Heart right ventricle (tissue), 16 donors: ENCODE measurements at regions not wholly inside any gene's neighbourhood (a gene's known extent, or its start where the extent isn't known, plus 50 kb on each side); places are given as distances from the start of the nearest gene placed in this dataset.

Source experiments
- ATAC-seq, 8 donors: fragments of 200-7000 bp; cut with Tn5 transposase; one replicate each; pipeline ENCODE4 v1.9.1; 2020; ENCODE audit warnings: mild to moderate bottlenecking in 8 of 8, moderate library complexity in 8 of 8, moderate number of reproducible peaks in 1 of 8
- DNase-seq, 2 donors: peaks; one replicate each; pipeline ENCODE4 v3.0.0-alpha.2; 2020
- H3K27ac ChIP-seq, 10 donors: fragments of 200-600 bp; sonication (generic) in 2 of 10; one replicate each; pipeline versions ENCODE4 v1.5.0 to v1.8.0; 2020 to 2022; ENCODE audit warnings: mild to moderate bottlenecking in 3 of 10
- H3K27me3 ChIP-seq, 7 donors: fragments of 200-600 bp; one replicate each; pipeline ENCODE4 v1.8.0; 2021 to 2022; ENCODE audit warnings: mild to moderate bottlenecking in 2 of 7
- H3K36me3 ChIP-seq, 9 donors: fragments of 200-600 bp; sonication (generic) in 1 of 9; one replicate each; pipeline versions ENCODE4 v1.5.0 to v1.8.0; 2020 to 2022; ENCODE audit warnings: mild to moderate bottlenecking in 2 of 9
- H3K4me1 ChIP-seq, 9 donors: fragments of 200-600 bp; sonication (generic) in 1 of 9; one replicate each; pipeline versions ENCODE4 v1.5.0 to v1.8.0; 2020 to 2022; ENCODE audit warnings: mild to moderate bottlenecking in 4 of 9
- H3K4me3 ChIP-seq, 10 donors: fragments of 200-600 bp; sonication (generic) in 2 of 10; one replicate each; pipeline versions ENCODE4 v1.5.0 to v1.8.0; 2020 to 2022; ENCODE audit warnings: mild to moderate bottlenecking in 7 of 10, moderate library complexity in 2 of 10
- H3K9me3 ChIP-seq, 11 donors: fragments of 200-600 bp in 10 of 11; sonication (generic) in 2 of 11; one replicate each; pipeline versions ENCODE4 v1.5.0 to v1.8.0; 2013 to 2022; ENCODE audit warnings: mild to moderate bottlenecking in 2 of 11, control low read depth in 1 of 11, moderate library complexity in 1 of 11
- WGBS, 2 donors: extraction: QIAGEN DNeasy Blood & Tissue Kit; methylation state at CpG; one replicate each; pipeline ENCODE4 v1.1.7; 2013; ENCODE audit warnings: inconsistent platforms in 1 of 2; 5-methylcytosine and 5-hydroxymethylcytosine counted together
- intact Hi-C, 10 donors: fragments of 100-400 bp; cut with DNase I; formaldehyde crosslinking; loops; one replicate each; pipeline versions ENCODE4 v1.11.1 to v1.14.2; 2022
- TF ChIP-seq, protein P1 (sequence below), 9 donors: fragments of 200-600 bp; sonication (generic) in 2 of 9; IDR thresholded peaks; one replicate each; pipeline versions ENCODE4 v1.5.0 to v1.8.0; 2021 to 2022; ENCODE audit warnings: antibody characterized with exemption in 9 of 9, mild to moderate bottlenecking in 5 of 9, moderate library complexity in 1 of 9
- donor health status: Arrhythmogenic right ventricular cardiomyopathy.
- donor health status: ischemic (EF 13 %, LVEDD 7.1; RV severe dilation, severe dysfunction).
- donor health status: healthy with polysubstance abuse.
- donor health status: DM: no; HTN: yes; CAD: no.
- donor health status: DM: no; HTN: no; CAD: no.
- donor health status: ischemic (EF 25% LVEDD 6.9; RV normal size, moderate dysfunction).
- donor health status: ischemic (EF 25% LVEDD 5.7; RV mildly dilated, moderate dysfunction).
- donor health status: healthy.
- donor health status: DM: yes; HTN: yes; CAD: no.
- donor health status: Ischemic cardiomyopathy.
- donor health status: ischemic (EF 35%, LVEDD 5.7; RV mildly dilated, moderate dysfunction).
- donor health status: nonischemic (EF 11% LVEDD 7.7; RV severe dilation, severe dysfunction).
- donor health status: DM: yes; HTN: yes; CAD: no.
- donor health status: PGD.
- donor health status: ischemic (EF 29% LVEDD 5.4; RV normal size, mild dysfunction).
- donor health status: nonischemic (EF 23%, LVEDD 6.1; RV moderate dilation, normal function).

DNA sequence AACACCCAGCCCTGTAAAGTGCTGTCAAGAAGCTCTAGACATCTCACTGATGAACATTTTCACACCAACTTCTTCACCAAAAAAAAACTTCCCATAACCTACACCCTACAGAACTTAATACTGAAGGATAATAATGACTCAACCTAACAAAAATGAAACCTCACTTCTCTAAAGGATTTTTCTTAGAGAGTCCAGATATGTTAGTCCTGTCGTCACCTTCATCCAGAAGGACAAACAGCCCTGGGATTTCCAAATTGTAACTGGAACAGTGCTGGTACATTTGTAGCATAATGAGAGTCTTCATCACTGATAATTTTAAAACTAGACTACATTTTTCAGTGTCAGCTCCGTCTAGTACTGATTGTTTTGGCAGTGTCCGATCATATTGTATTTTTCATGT, 528.6 kb upstream of the CELF2 start:
- no peak overlapping the region for H3K27ac ChIP-seq
- H3K4me1 ChIP-seq, result no peaks in the 10 kb centered on the region
- intact Hi-C loops, result no loop called here
- H3K27me3 ChIP-seq, result no peaks in the 10 kb centered on the region
- TF ChIP-seq, protein P1, sequence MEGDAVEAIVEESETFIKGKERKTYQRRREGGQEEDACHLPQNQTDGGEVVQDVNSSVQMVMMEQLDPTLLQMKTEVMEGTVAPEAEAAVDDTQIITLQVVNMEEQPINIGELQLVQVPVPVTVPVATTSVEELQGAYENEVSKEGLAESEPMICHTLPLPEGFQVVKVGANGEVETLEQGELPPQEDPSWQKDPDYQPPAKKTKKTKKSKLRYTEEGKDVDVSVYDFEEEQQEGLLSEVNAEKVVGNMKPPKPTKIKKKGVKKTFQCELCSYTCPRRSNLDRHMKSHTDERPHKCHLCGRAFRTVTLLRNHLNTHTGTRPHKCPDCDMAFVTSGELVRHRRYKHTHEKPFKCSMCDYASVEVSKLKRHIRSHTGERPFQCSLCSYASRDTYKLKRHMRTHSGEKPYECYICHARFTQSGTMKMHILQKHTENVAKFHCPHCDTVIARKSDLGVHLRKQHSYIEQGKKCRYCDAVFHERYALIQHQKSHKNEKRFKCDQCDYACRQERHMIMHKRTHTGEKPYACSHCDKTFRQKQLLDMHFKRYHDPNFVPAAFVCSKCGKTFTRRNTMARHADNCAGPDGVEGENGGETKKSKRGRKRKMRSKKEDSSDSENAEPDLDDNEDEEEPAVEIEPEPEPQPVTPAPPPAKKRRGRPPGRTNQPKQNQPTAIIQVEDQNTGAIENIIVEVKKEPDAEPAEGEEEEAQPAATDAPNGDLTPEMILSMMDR (IDR thresholded peaks at IDR 0.05), result no peak
- H3K4me3 ChIP-seq, result no peak overlapping the region
- DNase-seq (no peak), ATAC-seq (no peak)
- WGBS, 2 donors, result 76 to 81% methylated on average over 3 of the region's 3 CpGs
- H3K36me3 ChIP-seq, result no peaks in the 10 kb centered on the region
- H3K9me3 ChIP-seq, result no peaks in the 10 kb centered on the region

DNA sequence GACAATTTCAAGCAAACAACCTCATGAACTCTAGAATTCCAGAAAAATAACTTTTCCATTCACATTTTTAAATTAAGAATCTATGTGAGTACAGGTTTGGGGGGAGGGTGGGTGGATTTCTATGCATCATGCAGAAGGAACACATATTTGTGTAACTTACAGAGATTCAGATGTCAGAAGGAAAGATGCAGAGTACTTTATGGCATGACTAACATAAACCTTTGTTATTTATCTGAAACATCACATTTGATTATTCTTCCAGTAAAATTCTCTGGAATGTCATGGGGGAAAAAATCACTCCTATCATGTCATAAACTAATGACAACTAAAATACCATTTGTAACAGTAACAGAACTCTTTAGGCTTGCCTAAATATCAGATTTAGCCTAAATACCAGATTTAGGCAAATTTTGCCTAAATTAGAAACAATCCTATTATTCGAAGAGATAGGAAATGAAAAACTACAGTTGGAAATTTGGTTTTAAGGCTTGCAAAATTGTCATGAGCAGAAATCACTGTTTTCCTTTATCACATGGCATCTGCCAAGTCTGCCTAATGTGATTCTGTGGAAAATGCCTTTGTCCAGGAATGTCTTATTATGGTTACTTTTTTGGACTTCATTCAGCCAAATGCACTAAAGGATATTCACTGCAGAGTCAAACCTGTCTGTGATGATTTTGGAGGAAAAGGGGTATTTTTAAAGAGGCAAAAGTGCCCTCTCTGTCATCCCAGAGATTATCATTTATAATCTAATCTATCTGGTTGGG, 527.7 kb upstream of the CELF2 start:
- Histone ChIP-seq H3K4me3 (no peak overlapping the region), H3K9me3 (no peaks in the 10 kb centered on the region), H3K27me3 (no peaks in the 10 kb centered on the region), H3K27ac (no peak overlapping the region), H3K36me3 (no peaks in the 10 kb centered on the region), H3K4me1 (no peaks in the 10 kb centered on the region)
- ATAC-seq (no peak), DNase-seq (no peak)
- WGBS, 2 donors, result 94 to 96% methylated on average over 1 of the region's 1 CpG
- TF ChIP-seq, protein P1 (IDR thresholded peaks at IDR 0.05), result no peak
- intact Hi-C loops, result no loop called here

DNA sequence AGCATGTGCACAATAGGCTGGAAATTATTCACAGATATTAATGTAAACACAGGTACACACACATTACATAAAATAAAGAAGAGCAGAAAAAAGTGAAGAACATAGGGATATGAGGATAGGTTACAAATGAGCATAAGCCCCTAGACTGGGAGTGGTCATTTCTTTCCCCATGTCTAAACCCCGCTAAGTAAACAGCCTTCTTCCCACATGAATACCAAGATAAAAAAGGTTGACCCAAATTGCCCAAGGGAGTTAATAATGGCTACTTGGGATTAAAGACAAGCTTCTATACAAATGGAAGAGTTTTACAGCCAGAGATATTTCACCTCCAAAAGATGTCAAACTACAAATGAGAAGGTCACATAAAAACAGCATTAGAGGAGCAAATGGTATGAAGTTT, 527.1 kb upstream of the CELF2 start:
- H3K4me1 ChIP-seq, result no peaks in the 10 kb centered on the region
- WGBS, 2 donors, result 42 to 90% methylated on average over 1 of the region's 1 CpG
- TF ChIP-seq, protein P1 (IDR thresholded peaks at IDR 0.05), result no peak
- ATAC-seq (no peak), DNase-seq (no peak)
- no peaks in the 10 kb centered on the region for H3K9me3 ChIP-seq
- no peaks in the 10 kb centered on the region for H3K36me3 ChIP-seq
- intact Hi-C loops, result no loop called here
- H3K4me3 ChIP-seq, result no peak overlapping the region
- no peak overlapping the region for H3K27ac ChIP-seq
- no peaks in the 10 kb centered on the region for H3K27me3 ChIP-seq

DNA sequence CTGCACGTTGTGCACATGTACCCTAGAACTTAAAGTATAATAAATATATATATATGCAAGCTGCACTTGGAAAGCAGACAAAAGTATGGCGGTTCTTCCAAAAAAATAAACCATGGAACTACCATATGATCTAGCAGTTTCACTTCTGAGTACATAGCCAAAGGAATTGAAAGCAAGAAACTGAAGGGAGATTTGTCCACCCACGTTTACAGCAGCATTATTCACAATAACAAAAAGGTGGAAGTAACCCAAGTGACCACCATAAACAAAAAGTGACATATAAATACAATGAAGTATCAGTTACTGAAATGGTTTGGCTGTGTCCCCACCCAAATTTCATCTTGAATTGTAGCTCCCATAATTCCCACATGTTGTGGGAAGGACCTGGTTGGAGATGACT, 525.3 kb upstream of the CELF2 start:
- no peak overlapping the region for H3K27ac ChIP-seq
- 78 to 87% methylated on average over 3 of the region's 3 CpGs for WGBS, 2 donors
- TF ChIP-seq, protein P1 (IDR thresholded peaks at IDR 0.05), result no peak
- no peak for ATAC-seq
- intact Hi-C loops, result no loop called here
- no peak overlapping the region for H3K4me3 ChIP-seq
- H3K4me1 ChIP-seq, result no peaks in the 10 kb centered on the region
- H3K9me3 ChIP-seq, result no peaks in the 10 kb centered on the region
- H3K27me3 ChIP-seq, result no peaks in the 10 kb centered on the region
- DNase-seq, result no peak
- no peaks in the 10 kb centered on the region for H3K36me3 ChIP-seq
